SK-N-SH treated with all-trans-retinoic acid at 6 μM for 48 hours (cell line): ENCODE measurements at regions not wholly inside any gene's neighbourhood (a gene's known extent, or its start where the extent isn't known, plus 50 kb on each side); places are given as distances from the start of the nearest gene placed in this dataset.

Experiments used
- ATAC-seq: fragments of 200-7000 bp; cut with Tn5 transposase; 3 replicates; pipeline ENCODE4 v1.9.1; 2020; ENCODE audit warnings: mild to moderate bottlenecking, moderate library complexity
- ARNTL ChIP-seq: fragments of 450-650 bp; formaldehyde crosslinking; IDR thresholded peaks from 2 replicates; pipeline ENCODE4 v1.5.0; 2020; ENCODE audit warnings: low read depth, mild to moderate bottlenecking, moderate library complexity, borderline replicate concordance
- BACH2 ChIP-seq: fragments of 250-450 bp; sonication (Bioruptor Pico); IDR thresholded peaks from 2 replicates; pipeline ENCODE4 v1.9.0; 2021; ENCODE audit warnings: mild to moderate bottlenecking, borderline replicate concordance
- CSDC2 ChIP-seq: fragments of 250-450 bp; sonication (Bioruptor Pico); IDR thresholded peaks from 2 replicates; pipeline ENCODE4 v1.5.0; 2020; ENCODE audit warnings: mild to moderate bottlenecking, moderate library complexity
- ESRRG ChIP-seq: fragments of 250-450 bp; sonication (Bioruptor Pico); IDR thresholded peaks from 2 replicates; pipeline ENCODE4 v1.6.1; 2021; ENCODE audit warnings: mild to moderate bottlenecking
- GLIS3 ChIP-seq: fragments of 250-450 bp; sonication (Bioruptor Pico); IDR thresholded peaks from 2 replicates; pipeline ENCODE4 v1.5.0; 2020; ENCODE audit warnings: mild to moderate bottlenecking, moderate library complexity
- OSR1 ChIP-seq: fragments of 250-450 bp; sonication (Bioruptor Pico); IDR thresholded peaks from 2 replicates; pipeline ENCODE4 v1.8.0; 2022; ENCODE audit warnings: moderate library complexity, mild to moderate bottlenecking, inconsistent platforms
- PPARA ChIP-seq: fragments of 250-450 bp; sonication (Bioruptor Pico); IDR thresholded peaks from 2 replicates; pipeline ENCODE4 v1.5.0; 2020; ENCODE audit warnings: mild to moderate bottlenecking, borderline replicate concordance
- RARB ChIP-seq: fragments of 250-450 bp; sonication (Bioruptor Pico); IDR thresholded peaks from 2 replicates; pipeline ENCODE4 v1.8.0; 2021; ENCODE audit warnings: mild to moderate bottlenecking, moderate library complexity
- TCF4 ChIP-seq: fragments of 250-450 bp; sonication (Bioruptor Pico); IDR thresholded peaks from 2 replicates; pipeline ENCODE4 v1.8.0; 2021; ENCODE audit warnings: mild to moderate bottlenecking, moderate library complexity, borderline replicate concordance
- TOX ChIP-seq: fragments of 250-450 bp; sonication (Bioruptor Pico); IDR thresholded peaks from 2 replicates; pipeline ENCODE4 v1.8.0; 2021; ENCODE audit warnings: mild to moderate bottlenecking, moderate library complexity, borderline replicate concordance
- ZC3H10 ChIP-seq: fragments of 250-450 bp; sonication (Bioruptor Pico); IDR thresholded peaks from 2 replicates; pipeline ENCODE4 v1.5.1; 2021; ENCODE audit warnings: mild to moderate bottlenecking, moderate library complexity
- ZFP3 ChIP-seq: fragments of 250-450 bp; sonication (Bioruptor Pico); IDR thresholded peaks from 2 replicates; pipeline ENCODE4 v1.5.0; 2020; ENCODE audit warnings: mild to moderate bottlenecking, moderate library complexity
- ZFP30 ChIP-seq: fragments of 450-650 bp; formaldehyde crosslinking; IDR thresholded peaks from 2 replicates; pipeline ENCODE4 v1.5.0; 2022; ENCODE audit warnings: mild to moderate bottlenecking, moderate library complexity
- ZNF565 ChIP-seq: fragments of 450-650 bp; formaldehyde crosslinking; conservative IDR thresholded peaks from 2 replicates; pipeline ENCODE4 v1.5.0; 2020; ENCODE audit warnings: low read depth, mild to moderate bottlenecking, moderate library complexity
- ZNF70 ChIP-seq: fragments of 450-650 bp; formaldehyde crosslinking; IDR thresholded peaks from 2 replicates; pipeline ENCODE4 v1.5.0; 2020; ENCODE audit warnings: mild to moderate bottlenecking, moderate library complexity
- ZNF8 ChIP-seq: fragments of 450-650 bp; formaldehyde crosslinking; IDR thresholded peaks from 2 replicates; pipeline ENCODE4 v1.5.0; 2020; ENCODE audit warnings: mild to moderate bottlenecking, moderate library complexity
- TF ChIP-seq, protein P1 (sequence below): fragments of 250-450 bp; sonication (Bioruptor Pico); IDR thresholded peaks from 2 replicates; pipeline ENCODE4 v1.5.0; 2020; ENCODE audit warnings: mild to moderate bottlenecking, moderate library complexity
- TF ChIP-seq, protein P2 (sequence below): fragments of 250-450 bp; sonication (Bioruptor Pico); IDR thresholded peaks from 2 replicates; pipeline ENCODE4 v1.5.1; 2020; ENCODE audit warnings: low read depth, mild to moderate bottlenecking, moderate library complexity
- TF ChIP-seq, protein P3 (sequence below): fragments of 250-450 bp; sonication (Bioruptor Pico); IDR thresholded peaks from 2 replicates; pipeline ENCODE4 v1.8.0; 2021; ENCODE audit warnings: low read depth, mild to moderate bottlenecking, moderate library complexity, borderline replicate concordance
- TF ChIP-seq, protein P4 (sequence below): fragments of 250-450 bp; sonication (Bioruptor Pico); IDR thresholded peaks from 2 replicates; pipeline ENCODE4 v1.5.1; 2021; ENCODE audit warnings: mild to moderate bottlenecking, moderate library complexity
- TF ChIP-seq, protein P5 (sequence below): fragments of 250-450 bp; sonication (Bioruptor Pico); IDR thresholded peaks from 2 replicates; pipeline ENCODE4 v1.8.0; 2020; ENCODE audit warnings: mild to moderate bottlenecking, moderate library complexity, borderline replicate concordance

DNA sequence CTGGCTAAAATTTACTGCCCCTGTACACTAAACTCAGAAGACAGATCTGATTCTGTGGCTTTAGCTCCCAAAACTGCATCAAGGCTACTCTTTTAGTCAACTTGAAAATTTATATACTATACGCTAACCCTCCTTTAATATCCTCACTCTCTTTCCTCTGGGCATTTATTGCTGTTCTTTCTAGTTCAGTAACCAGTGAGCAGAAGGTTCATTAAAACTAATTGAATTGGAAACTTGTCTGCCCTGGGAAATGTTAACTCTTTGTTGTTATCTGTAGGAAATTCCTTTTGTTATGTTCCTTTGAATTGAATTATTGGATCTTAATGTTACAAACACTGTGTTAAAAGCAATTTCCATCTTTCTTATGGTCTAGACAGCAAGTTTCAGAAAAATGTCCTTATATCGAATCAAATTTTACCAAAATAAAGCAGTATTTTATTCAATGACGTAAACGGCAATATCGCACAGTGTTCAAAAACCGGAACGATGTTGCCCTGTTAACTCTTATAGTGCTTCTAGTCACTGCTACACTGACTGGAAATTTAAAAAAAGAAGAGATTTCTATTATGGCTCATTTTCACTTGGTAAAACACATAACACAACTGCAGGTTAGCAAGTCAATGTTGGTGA lies 168.3 kb downstream of the NR4A2 start:
- TF ChIP-seq, protein P1, sequence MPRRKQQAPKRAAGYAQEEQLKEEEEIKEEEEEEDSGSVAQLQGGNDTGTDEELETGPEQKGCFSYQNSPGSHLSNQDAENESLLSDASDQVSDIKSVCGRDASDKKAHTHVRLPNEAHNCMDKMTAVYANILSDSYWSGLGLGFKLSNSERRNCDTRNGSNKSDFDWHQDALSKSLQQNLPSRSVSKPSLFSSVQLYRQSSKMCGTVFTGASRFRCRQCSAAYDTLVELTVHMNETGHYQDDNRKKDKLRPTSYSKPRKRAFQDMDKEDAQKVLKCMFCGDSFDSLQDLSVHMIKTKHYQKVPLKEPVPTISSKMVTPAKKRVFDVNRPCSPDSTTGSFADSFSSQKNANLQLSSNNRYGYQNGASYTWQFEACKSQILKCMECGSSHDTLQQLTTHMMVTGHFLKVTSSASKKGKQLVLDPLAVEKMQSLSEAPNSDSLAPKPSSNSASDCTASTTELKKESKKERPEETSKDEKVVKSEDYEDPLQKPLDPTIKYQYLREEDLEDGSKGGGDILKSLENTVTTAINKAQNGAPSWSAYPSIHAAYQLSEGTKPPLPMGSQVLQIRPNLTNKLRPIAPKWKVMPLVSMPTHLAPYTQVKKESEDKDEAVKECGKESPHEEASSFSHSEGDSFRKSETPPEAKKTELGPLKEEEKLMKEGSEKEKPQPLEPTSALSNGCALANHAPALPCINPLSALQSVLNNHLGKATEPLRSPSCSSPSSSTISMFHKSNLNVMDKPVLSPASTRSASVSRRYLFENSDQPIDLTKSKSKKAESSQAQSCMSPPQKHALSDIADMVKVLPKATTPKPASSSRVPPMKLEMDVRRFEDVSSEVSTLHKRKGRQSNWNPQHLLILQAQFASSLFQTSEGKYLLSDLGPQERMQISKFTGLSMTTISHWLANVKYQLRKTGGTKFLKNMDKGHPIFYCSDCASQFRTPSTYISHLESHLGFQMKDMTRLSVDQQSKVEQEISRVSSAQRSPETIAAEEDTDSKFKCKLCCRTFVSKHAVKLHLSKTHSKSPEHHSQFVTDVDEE (CRISPR knock-in tag): no peak
- no peak for TF ChIP-seq ZNF8 (CRISPR knock-in tag)
- TF ChIP-seq ARNTL (CRISPR knock-in tag): no peak
- no peak for TF ChIP-seq TCF4
- TF ChIP-seq, protein P2, sequence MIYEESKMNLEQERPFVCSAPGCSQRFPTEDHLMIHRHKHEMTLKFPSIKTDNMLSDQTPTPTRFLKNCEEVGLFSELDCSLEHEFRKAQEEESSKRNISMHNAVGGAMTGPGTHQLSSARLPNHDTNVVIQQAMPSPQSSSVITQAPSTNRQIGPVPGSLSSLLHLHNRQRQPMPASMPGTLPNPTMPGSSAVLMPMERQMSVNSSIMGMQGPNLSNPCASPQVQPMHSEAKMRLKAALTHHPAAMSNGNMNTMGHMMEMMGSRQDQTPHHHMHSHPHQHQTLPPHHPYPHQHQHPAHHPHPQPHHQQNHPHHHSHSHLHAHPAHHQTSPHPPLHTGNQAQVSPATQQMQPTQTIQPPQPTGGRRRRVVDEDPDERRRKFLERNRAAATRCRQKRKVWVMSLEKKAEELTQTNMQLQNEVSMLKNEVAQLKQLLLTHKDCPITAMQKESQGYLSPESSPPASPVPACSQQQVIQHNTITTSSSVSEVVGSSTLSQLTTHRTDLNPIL (CRISPR knock-in tag): no peak
- TF ChIP-seq PPARA (CRISPR knock-in tag): no peak
- no peak for TF ChIP-seq ZFP3 (CRISPR knock-in tag)
- TF ChIP-seq ZNF70 (CRISPR knock-in tag): no peak
- TF ChIP-seq RARB (CRISPR knock-in tag): no peak
- no peak for TF ChIP-seq ESRRG (CRISPR knock-in tag)
- no peak for TF ChIP-seq GLIS3 (CRISPR knock-in tag)
- TF ChIP-seq ZC3H10 (CRISPR knock-in tag): no peak
- TF ChIP-seq, protein P3, sequence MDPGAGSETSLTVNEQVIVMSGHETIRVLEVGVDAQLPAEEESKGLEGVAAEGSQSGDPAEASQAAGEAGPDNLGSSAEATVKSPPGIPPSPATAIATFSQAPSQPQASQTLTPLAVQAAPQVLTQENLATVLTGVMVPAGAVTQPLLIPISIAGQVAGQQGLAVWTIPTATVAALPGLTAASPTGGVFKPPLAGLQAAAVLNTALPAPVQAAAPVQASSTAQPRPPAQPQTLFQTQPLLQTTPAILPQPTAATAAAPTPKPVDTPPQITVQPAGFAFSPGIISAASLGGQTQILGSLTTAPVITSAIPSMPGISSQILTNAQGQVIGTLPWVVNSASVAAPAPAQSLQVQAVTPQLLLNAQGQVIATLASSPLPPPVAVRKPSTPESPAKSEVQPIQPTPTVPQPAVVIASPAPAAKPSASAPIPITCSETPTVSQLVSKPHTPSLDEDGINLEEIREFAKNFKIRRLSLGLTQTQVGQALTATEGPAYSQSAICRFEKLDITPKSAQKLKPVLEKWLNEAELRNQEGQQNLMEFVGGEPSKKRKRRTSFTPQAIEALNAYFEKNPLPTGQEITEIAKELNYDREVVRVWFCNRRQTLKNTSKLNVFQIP: no peak
- no peak for TF ChIP-seq CSDC2
- TF ChIP-seq, protein P4, sequence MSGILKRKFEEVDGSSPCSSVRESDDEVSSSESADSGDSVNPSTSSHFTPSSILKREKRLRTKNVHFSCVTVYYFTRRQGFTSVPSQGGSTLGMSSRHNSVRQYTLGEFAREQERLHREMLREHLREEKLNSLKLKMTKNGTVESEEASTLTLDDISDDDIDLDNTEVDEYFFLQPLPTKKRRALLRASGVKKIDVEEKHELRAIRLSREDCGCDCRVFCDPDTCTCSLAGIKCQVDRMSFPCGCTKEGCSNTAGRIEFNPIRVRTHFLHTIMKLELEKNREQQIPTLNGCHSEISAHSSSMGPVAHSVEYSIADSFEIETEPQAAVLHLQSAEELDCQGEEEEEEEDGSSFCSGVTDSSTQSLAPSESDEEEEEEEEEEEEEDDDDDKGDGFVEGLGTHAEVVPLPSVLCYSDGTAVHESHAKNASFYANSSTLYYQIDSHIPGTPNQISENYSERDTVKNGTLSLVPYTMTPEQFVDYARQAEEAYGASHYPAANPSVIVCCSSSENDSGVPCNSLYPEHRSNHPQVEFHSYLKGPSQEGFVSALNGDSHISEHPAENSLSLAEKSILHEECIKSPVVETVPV (CRISPR knock-in tag): no peak
- TF ChIP-seq TOX (CRISPR knock-in tag): no peak
- TF ChIP-seq ZNF565: no peak
- no peak for TF ChIP-seq OSR1 (CRISPR knock-in tag)
- TF ChIP-seq, all 23 proteins: peak for 0
- no peak for ATAC-seq

DNA sequence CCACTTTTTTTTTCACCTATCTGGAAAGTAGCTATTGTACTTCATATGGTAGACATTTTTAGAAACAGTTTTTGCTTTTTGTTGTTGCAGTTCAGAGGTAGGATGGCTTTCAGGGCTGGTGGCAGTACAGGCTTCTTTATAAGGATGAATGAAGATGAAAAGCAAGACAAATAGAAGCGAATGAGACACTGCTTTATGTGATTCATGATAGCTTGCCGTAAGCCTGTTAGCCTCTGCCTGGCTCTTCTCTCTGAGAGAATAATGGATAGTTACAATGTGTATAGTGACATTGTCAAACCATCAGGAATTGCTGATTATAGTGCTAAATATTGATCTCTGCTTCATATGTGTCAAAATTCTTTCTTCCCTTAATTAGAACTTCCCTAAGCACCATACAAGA lies 173.7 kb downstream of the NR4A2 start:
- TF ChIP-seq, protein P5, sequence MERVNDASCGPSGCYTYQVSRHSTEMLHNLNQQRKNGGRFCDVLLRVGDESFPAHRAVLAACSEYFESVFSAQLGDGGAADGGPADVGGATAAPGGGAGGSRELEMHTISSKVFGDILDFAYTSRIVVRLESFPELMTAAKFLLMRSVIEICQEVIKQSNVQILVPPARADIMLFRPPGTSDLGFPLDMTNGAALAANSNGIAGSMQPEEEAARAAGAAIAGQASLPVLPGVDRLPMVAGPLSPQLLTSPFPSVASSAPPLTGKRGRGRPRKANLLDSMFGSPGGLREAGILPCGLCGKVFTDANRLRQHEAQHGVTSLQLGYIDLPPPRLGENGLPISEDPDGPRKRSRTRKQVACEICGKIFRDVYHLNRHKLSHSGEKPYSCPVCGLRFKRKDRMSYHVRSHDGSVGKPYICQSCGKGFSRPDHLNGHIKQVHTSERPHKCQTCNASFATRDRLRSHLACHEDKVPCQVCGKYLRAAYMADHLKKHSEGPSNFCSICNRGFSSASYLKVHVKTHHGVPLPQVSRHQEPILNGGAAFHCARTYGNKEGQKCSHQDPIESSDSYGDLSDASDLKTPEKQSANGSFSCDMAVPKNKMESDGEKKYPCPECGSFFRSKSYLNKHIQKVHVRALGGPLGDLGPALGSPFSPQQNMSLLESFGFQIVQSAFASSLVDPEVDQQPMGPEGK (CRISPR knock-in tag): no peak
- TF ChIP-seq ZFP30 (CRISPR knock-in tag) (no peak), BACH2 (CRISPR knock-in tag) (no peak), ZC3H10 (CRISPR knock-in tag) (no peak), ZFP3 (CRISPR knock-in tag) (no peak), OSR1 (CRISPR knock-in tag) (no peak), TOX (CRISPR knock-in tag) (no peak), TCF4 (no peak), ARNTL (CRISPR knock-in tag) (no peak), GLIS3 (CRISPR knock-in tag) (no peak)
- TF ChIP-seq, protein P4 (CRISPR knock-in tag): no peak
- TF ChIP-seq, protein P1 (CRISPR knock-in tag): no peak
- TF ChIP-seq, protein P2 (CRISPR knock-in tag): no peak
- no peak for ATAC-seq
